ENCODE measurements at regions not wholly inside any gene's neighbourhood (a gene's known extent, or its start where the extent isn't known, plus 50 kb on each side); places are given as distances from the start of the nearest gene placed in this dataset.
"Not testable (repeated sequence)": the region's sequence is repeated elsewhere in the genome, so short reads cannot be mapped to it uniquely, and the experiment has no call there.

- H3K27me3 ChIP-seq (ENCODE audit: insufficient read depth, low read length) = not testable (repeated sequence)
These were observed 340.8 kb upstream of the TENM3 start for GRCh38 chr4:181902404-181902803.

GRCh38 chr4:181905708-181906107 is 337.5 kb upstream of the TENM3 start:
- H3K9me3 ChIP-seq (ENCODE audit: insufficient read depth, low read depth, low read length) = peaks cover 11% of the 10 kb centered on the region; the same call in 1 of the 2 replicates
- H3K36me3 ChIP-seq (ENCODE audit: insufficient read depth, low read depth, low read length) = no peaks in the 10 kb centered on the region
- H3K27ac ChIP-seq (ENCODE audit: low read length) = no peak overlapping the region
- no peak overlapping the region for H3K9ac ChIP-seq (ENCODE audit: low read depth, low read length)
- H3K4me3 ChIP-seq (ENCODE audit: low read length) = no peak overlapping the region
- 0 out of 2 replicates have a peak, but pooled peaks cover 3% of the 10 kb centered on the region for H3K4me1 ChIP-seq (ENCODE audit: insufficient read depth, low read length)
- H3K27me3 ChIP-seq (ENCODE audit: insufficient read depth, low read length) = no peaks in the 10 kb centered on the region

More at GRCh38 chr4:181902404-181902803, 340.8 kb upstream of the TENM3 start:
- H3K4me3 ChIP-seq (ENCODE audit: low read length); H3K36me3 ChIP-seq (ENCODE audit: insufficient read depth, low read depth, low read length); H3K9ac ChIP-seq (ENCODE audit: low read depth, low read length); H3K4me1 ChIP-seq (ENCODE audit: insufficient read depth, low read length); H3K27ac ChIP-seq (ENCODE audit: low read length): not testable (repeated sequence)
- peaks cover 11% of the 10 kb centered on the region; the same call in 1 of the 2 replicates for H3K9me3 ChIP-seq (ENCODE audit: insufficient read depth, low read depth, low read length)

- Histone ChIP-seq H3K27me3 (ENCODE audit: insufficient read depth, low read length) (no peaks in the 10 kb centered on the region), H3K27ac (ENCODE audit: low read length) (no peak overlapping the region), H3K9me3 (ENCODE audit: insufficient read depth, low read depth, low read length) (peaks cover 18% of the 10 kb centered on the region; the same call in 1 of the 2 replicates), H3K4me1 (ENCODE audit: insufficient read depth, low read length) (0 out of 2 replicates have a peak, but pooled peaks cover 3% of the 10 kb centered on the region), H3K9ac (ENCODE audit: low read depth, low read length) (no peak overlapping the region), H3K36me3 (ENCODE audit: insufficient read depth, low read depth, low read length) (no peaks in the 10 kb centered on the region), H3K4me3 (ENCODE audit: low read length) (no peak overlapping the region)
These were observed 335.0 kb upstream of the TENM3 start for GRCh38 chr4:181908168-181908567.

- peaks cover 19% of the 10 kb centered on the region for H3K9me3 ChIP-seq (ENCODE audit: insufficient read depth, low read depth, low read length)
- H3K4me3 ChIP-seq (ENCODE audit: low read length) = no peak overlapping the region
- H3K9ac ChIP-seq (ENCODE audit: low read depth, low read length) = no peak overlapping the region
- 0 out of 2 replicates have a peak, but pooled peaks cover 3% of the 10 kb centered on the region for H3K4me1 ChIP-seq (ENCODE audit: insufficient read depth, low read length)
- H3K27me3 ChIP-seq (ENCODE audit: insufficient read depth, low read length) = no peaks in the 10 kb centered on the region
- H3K36me3 ChIP-seq (ENCODE audit: insufficient read depth, low read depth, low read length) = no peaks in the 10 kb centered on the region
- H3K27ac ChIP-seq (ENCODE audit: low read length) = no peak overlapping the region
These were observed 333.8 kb upstream of the TENM3 start for GRCh38 chr4:181909368-181909767.

- Histone ChIP-seq H3K9ac (ENCODE audit: low read depth, low read length) (no peak overlapping the region), H3K27me3 (ENCODE audit: insufficient read depth, low read length) (no peaks in the 10 kb centered on the region), H3K4me3 (ENCODE audit: low read length) (no peak overlapping the region), H3K4me1 (ENCODE audit: insufficient read depth, low read length) (peaks cover 7% of the 10 kb centered on the region; the same call in 1 of the 2 replicates), H3K36me3 (ENCODE audit: insufficient read depth, low read depth, low read length) (no peaks in the 10 kb centered on the region), H3K27ac (ENCODE audit: low read length) (no peak overlapping the region), H3K9me3 (ENCODE audit: insufficient read depth, low read depth, low read length) (peaks cover 15% of the 10 kb centered on the region)
These were observed 331.8 kb upstream of the TENM3 start for GRCh38 chr4:181911420-181911819.

- no peak overlapping the region for H3K4me3 ChIP-seq (ENCODE audit: low read length)
- H3K36me3 ChIP-seq (ENCODE audit: insufficient read depth, low read depth, low read length) = no peaks in the 10 kb centered on the region
- no peaks in the 10 kb centered on the region for H3K27me3 ChIP-seq (ENCODE audit: insufficient read depth, low read length)
These were observed 309.7 kb upstream of the TENM3 start for GRCh38 chr4:181933471-181933870.

GRCh38 chr4:181938631-181939030 is 304.6 kb upstream of the TENM3 start:
- H3K27ac ChIP-seq (ENCODE audit: low read length) = no peak overlapping the region
- no peaks in the 10 kb centered on the region for H3K9me3 ChIP-seq (ENCODE audit: insufficient read depth, low read depth, low read length)
- H3K4me3 ChIP-seq (ENCODE audit: low read length) = no peak overlapping the region
- no peak overlapping the region for H3K9ac ChIP-seq (ENCODE audit: low read depth, low read length)
- H3K36me3 ChIP-seq (ENCODE audit: insufficient read depth, low read depth, low read length) = no peaks in the 10 kb centered on the region
- no peaks in the 10 kb centered on the region for H3K27me3 ChIP-seq (ENCODE audit: insufficient read depth, low read length)
- H3K4me1 ChIP-seq (ENCODE audit: insufficient read depth, low read length) = no peaks in the 10 kb centered on the region

More at GRCh38 chr4:181933471-181933870, 309.7 kb upstream of the TENM3 start:
- Histone ChIP-seq H3K9me3 (ENCODE audit: insufficient read depth, low read depth, low read length) (no peaks in the 10 kb centered on the region), H3K9ac (ENCODE audit: low read depth, low read length) (no peak overlapping the region), H3K4me1 (ENCODE audit: insufficient read depth, low read length) (no peaks in the 10 kb centered on the region), H3K27ac (ENCODE audit: low read length) (no peak overlapping the region)

GRCh38 chr4:181939199-181939945 is 303.8 kb upstream of the TENM3 start:
- Histone ChIP-seq H3K9me3 (ENCODE audit: insufficient read depth, low read depth, low read length) (no peaks in the 10 kb centered on the region), H3K4me3 (ENCODE audit: low read length) (no peak overlapping the region), H3K27ac (ENCODE audit: low read length) (no peak overlapping the region), H3K27me3 (ENCODE audit: insufficient read depth, low read length) (no peaks in the 10 kb centered on the region), H3K9ac (ENCODE audit: low read depth, low read length) (no peak overlapping the region), H3K4me1 (ENCODE audit: insufficient read depth, low read length) (no peaks in the 10 kb centered on the region), H3K36me3 (ENCODE audit: insufficient read depth, low read depth, low read length) (no peaks in the 10 kb centered on the region)

- Histone ChIP-seq H3K27ac (ENCODE audit: low read length) (no peak overlapping the region), H3K9me3 (ENCODE audit: insufficient read depth, low read depth, low read length) (no peaks in the 10 kb centered on the region), H3K4me3 (ENCODE audit: low read length) (no peak overlapping the region), H3K36me3 (ENCODE audit: insufficient read depth, low read depth, low read length) (no peaks in the 10 kb centered on the region), H3K9ac (ENCODE audit: low read depth, low read length) (no peak overlapping the region), H3K27me3 (ENCODE audit: insufficient read depth, low read length) (no peaks in the 10 kb centered on the region), H3K4me1 (ENCODE audit: insufficient read depth, low read length) (peaks cover 10% of the 10 kb centered on the region; the same call in 1 of the 2 replicates)
These were observed 298.7 kb upstream of the TENM3 start for GRCh38 chr4:181944527-181944926.

GRCh38 chr4:181946902-181947301 is 296.3 kb upstream of the TENM3 start:
- Histone ChIP-seq H3K4me1 (ENCODE audit: insufficient read depth, low read length) (peaks cover 15% of the 10 kb centered on the region; the same call in 1 of the 2 replicates), H3K36me3 (ENCODE audit: insufficient read depth, low read depth, low read length) (no peaks in the 10 kb centered on the region), H3K27ac (ENCODE audit: low read length) (no peak overlapping the region), H3K9me3 (ENCODE audit: insufficient read depth, low read depth, low read length) (no peaks in the 10 kb centered on the region), H3K27me3 (ENCODE audit: insufficient read depth, low read length) (no peaks in the 10 kb centered on the region), H3K9ac (ENCODE audit: low read depth, low read length) (no peak overlapping the region), H3K4me3 (ENCODE audit: low read length) (no peak overlapping the region)

- Histone ChIP-seq H3K4me3 (ENCODE audit: low read length) (peak overlapping the region; percentile 31; the same call in 1 of the 2 replicates), H3K9ac (ENCODE audit: low read depth, low read length) (peak overlapping the region; percentile 67; the same call in 1 of the 2 replicates), H3K36me3 (ENCODE audit: insufficient read depth, low read depth, low read length) (no peaks in the 10 kb centered on the region), H3K9me3 (ENCODE audit: insufficient read depth, low read depth, low read length) (no peaks in the 10 kb centered on the region), H3K27me3 (ENCODE audit: insufficient read depth, low read length) (no peaks in the 10 kb centered on the region), H3K4me1 (ENCODE audit: insufficient read depth, low read length) (peaks cover 15% of the 10 kb centered on the region; the same call in 1 of the 2 replicates), H3K27ac (ENCODE audit: low read length) (peak overlapping the region; percentile 94)
These were observed 294.3 kb upstream of the TENM3 start for GRCh38 chr4:181948839-181949382.

Data from iPS-20b (cell line).